ENCODE measurements at regions not wholly inside any gene's neighbourhood (a gene's known extent, or its start where the extent isn't known, plus 50 kb on each side); places are given as distances from the start of the nearest gene placed in this dataset.

DNA sequence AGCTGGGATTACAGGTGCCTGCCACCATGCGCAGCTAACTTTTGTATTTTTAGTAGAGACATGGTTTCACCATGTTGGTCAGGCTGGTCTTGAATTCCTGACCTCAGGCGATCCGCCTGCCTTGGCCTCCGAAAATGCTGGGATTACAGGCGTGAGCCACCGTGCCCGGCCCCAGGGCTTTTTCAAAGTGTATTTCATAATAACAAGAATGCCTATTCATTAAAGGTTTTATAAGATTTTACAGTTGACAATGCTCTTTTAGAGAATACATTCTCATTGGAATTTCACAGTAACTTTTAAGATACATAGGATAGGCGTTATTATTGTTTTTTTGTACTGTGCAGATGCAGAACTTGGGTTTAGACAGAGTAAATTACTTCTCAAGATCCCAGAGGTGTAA is 52.6 kb upstream of the PTPRK start:
- H3K4me1 ChIP-seq, result peaks cover 0 to 7% (median 0%) of the 10 kb centered on the region in 10 experiments; a peak in 4 of 20 replicates
- H3K27ac ChIP-seq, result no peak overlapping the region
- no peak overlapping the region for H3K4me2 ChIP-seq
- H3K9me3 ChIP-seq (replicated peaks in 1 of 11), result no peaks in the 10 kb centered on the region; a peak in 2 of 22 replicates
- no peaks in the 10 kb centered on the region for H4K20me1 ChIP-seq
- TF ChIP-seq Cebpa-rat (IDR thresholded peaks at IDR 0.05), result no peak
- no peak overlapping the region for H3K4me3 ChIP-seq
- no peak overlapping the region for H3K9ac ChIP-seq
- no peaks in the 10 kb centered on the region for H3K36me3 ChIP-seq
- no peaks in the 10 kb centered on the region for H3K27me3 ChIP-seq

DNA sequence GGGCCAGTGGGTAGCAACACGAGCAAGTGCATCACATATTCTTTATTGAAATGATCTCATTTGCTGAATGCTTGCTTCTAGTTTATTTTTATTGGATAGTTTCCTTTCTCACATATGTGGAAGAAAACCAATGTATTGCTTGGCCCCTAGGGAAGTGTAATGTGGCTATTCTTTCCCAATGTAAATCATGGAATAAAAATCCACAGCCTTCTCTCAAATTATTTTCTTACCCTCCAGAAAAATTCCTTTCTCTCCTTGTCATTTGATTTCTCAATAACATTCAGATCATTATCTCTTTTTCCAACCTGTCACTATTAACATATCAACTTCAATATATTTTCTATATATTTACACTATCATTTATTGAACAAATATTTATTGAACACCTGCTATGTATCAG is 51.9 kb upstream of the PTPRK start:
- H3K9me3 ChIP-seq (replicated peaks in 1 of 11), result no peaks in the 10 kb centered on the region; a peak in 2 of 22 replicates
- no peak overlapping the region for H3K9ac ChIP-seq
- H3K4me2 ChIP-seq, result no peak overlapping the region
- H3K27me3 ChIP-seq, result no peaks in the 10 kb centered on the region
- no peaks in the 10 kb centered on the region for H4K20me1 ChIP-seq
- H3K4me3 ChIP-seq, result no peak overlapping the region
- no peak for TF ChIP-seq Cebpa-rat (IDR thresholded peaks at IDR 0.05)
- H3K4me1 ChIP-seq, result peaks cover 0 to 7% (median 0%) of the 10 kb centered on the region in 10 experiments; a peak in 4 of 20 replicates
- H3K36me3 ChIP-seq, result no peaks in the 10 kb centered on the region
- no peak overlapping the region for H3K27ac ChIP-seq

DNA sequence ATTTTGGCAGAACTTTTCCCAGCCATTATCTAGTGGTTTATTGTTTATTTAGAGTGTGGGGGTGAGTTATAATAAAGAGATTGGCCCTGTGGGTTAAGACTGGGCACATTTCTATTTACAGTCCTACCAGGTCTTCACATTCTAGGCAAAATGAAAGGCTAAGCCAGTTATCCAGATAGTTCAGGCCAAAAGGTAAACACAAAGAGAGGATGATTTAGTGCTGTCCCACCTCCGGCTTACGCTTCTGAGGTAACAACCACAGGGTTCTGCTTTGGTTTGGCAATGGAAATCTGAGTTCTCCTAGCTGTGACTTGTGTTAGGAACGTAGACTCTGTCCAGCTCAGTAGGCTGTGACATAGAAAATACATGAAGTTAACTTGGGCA is 50.3 kb upstream of the PTPRK start:
- Histone ChIP-seq H3K9me3 (replicated peaks in 1 of 11) (no peaks in the 10 kb centered on the region; a peak in 2 of 22 replicates), H3K27me3 (no peaks in the 10 kb centered on the region), H3K4me2 (no peak overlapping the region), H3K9ac (no peak overlapping the region), H4K20me1 (no peaks in the 10 kb centered on the region), H3K27ac (no peak overlapping the region), H3K4me1 (peaks cover 0 to 7% (median 0%) of the 10 kb centered on the region in 10 experiments; a peak in 4 of 20 replicates), H3K36me3 (no peaks in the 10 kb centered on the region), H3K4me3 (no peak overlapping the region)
- no peak for TF ChIP-seq Cebpa-rat (IDR thresholded peaks at IDR 0.05)

DNA sequence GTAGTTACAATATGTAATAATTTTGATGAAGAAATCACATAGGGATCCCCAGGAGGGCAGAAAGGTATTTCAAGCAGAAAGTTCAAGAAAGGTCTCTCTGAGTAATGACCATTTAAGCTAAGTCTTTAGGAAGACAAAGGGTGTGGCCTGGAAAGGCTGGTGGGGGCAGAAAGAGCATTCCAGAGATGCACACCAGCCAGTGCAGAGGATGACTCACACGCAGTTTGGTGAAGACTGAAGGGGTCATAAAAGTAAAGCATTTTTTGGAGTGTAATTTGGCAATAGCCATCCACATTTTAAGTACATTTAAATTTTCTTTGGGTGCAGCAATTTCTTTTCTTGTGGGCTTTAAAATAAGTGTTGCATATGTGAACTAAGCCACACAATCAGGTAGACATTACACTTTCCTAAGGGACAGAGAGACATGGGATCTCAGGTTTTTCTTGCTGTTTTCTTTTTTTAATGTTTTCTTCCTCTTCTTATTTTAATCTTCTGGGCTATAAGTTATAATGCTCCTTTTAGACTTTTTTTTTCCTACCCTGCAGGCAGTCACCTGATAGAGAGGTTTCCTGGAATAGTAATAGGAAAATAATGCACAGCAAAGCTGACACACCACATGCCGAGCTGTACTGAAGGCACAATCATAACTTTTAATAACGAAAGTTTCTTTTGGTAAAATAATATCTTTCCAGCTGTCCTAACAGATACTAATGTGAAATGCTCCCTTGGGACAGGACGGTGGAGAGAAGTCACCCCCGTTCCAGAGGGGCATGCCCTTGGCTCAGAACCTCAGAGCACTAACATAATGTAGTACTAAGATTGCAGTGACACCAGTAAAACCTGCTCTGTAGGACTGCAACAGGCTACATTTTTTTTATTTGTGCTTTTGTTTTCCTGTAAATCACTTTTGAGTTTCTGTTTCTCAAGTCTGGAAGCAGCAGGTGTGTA is 49.6 kb upstream of the PTPRK start:
- no peak overlapping the region for H3K27ac ChIP-seq
- H3K4me1 ChIP-seq, result peaks cover 0 to 7% (median 0%) of the 10 kb centered on the region in 10 experiments; a peak in 4 of 20 replicates
- no peaks in the 10 kb centered on the region for H4K20me1 ChIP-seq
- H3K4me3 ChIP-seq, result no peak overlapping the region
- H3K27me3 ChIP-seq, result no peaks in the 10 kb centered on the region
- H3K9ac ChIP-seq, result no peak overlapping the region
- H3K36me3 ChIP-seq, result no peaks in the 10 kb centered on the region
- H3K4me2 ChIP-seq, result no peak overlapping the region
- no peak for TF ChIP-seq Cebpa-rat (IDR thresholded peaks at IDR 0.05)
- H3K9me3 ChIP-seq (replicated peaks in 1 of 11), result no peaks in the 10 kb centered on the region; a peak in 2 of 22 replicates

All from BLaER1 treated with 17β-estradiol and CSF1 and Interleukin-3, amounts not matched to agents 10 nM and 100 nM (cell line).